Cerebellar cortex (tissue), 1 donor: ENCODE measurements at regions not wholly inside any gene's neighbourhood (a gene's known extent, or its start where the extent isn't known, plus 50 kb on each side); places are given as distances from the start of the nearest gene placed in this dataset.
"Not testable (repeated sequence)": the region's sequence is repeated elsewhere in the genome, so short reads cannot be mapped to it uniquely, and the experiment has no call there.

ENCODE experiments used
- DNase-seq: peaks from one replicate; pipeline ENCODE4 v3.0.0-alpha.2; 2015; ENCODE audit warnings: low spot score

DNA sequence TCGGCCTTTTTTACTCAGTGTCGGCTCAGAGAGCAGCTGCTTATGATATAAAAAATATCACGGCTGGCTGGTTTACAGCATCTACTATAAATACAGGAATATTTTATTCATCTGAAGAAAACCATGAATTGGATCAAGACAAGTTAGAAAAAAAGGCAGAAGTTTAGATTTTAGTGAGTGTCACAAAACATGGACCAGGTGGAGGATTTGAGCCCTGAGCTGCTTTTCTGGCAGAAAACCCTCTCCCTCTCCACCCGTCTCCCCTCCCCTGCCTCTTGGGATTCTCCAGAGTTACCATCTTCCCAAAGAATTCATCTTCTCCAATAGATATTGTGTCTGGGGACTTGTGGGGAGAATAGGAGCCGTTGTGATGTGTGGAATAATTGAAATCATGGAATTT lies 142.8 kb upstream of the RAI2 start:
- DNase-seq, result no peak

DNA sequence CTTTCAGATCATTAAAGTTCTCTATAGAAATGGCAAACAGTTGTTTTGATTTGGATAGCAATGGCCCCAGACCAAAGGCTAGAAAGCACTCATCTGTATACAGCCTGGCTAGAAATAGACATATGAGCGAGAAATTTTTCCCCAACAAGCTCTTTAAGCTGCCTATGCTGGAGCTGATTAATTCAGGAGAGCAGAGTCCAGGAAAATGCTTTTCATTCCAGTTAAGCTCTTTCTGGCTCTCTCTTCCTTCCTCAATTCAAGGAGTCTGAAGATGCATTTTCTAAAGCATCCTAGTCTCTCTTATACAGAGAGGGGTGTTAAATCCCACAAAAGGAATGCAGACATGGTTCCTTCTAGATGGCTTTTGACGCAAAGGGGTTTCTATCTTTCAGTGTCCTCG lies 141.7 kb upstream of the RAI2 start:
- no peak for DNase-seq

DNA sequence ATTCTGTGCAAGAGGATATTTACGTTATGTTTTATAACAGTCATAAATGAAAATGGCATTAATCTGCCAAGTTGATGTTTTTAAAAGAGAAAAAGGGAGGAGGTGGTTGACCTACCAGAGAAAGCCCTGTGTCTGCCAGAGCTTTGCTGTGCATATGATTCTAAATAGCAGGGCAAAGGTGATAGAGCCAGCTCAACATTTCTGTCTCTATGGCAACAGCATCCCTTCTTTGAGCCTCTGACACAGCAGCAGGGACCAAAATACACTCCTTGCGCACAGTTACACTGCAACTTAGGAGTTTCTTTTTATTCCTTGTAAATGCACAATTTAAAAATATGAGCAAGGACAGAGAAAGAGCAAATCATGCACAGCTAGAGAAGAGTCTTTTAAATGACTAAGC lies 133.3 kb upstream of the RAI2 start:
- DNase-seq, result no peak

DNA sequence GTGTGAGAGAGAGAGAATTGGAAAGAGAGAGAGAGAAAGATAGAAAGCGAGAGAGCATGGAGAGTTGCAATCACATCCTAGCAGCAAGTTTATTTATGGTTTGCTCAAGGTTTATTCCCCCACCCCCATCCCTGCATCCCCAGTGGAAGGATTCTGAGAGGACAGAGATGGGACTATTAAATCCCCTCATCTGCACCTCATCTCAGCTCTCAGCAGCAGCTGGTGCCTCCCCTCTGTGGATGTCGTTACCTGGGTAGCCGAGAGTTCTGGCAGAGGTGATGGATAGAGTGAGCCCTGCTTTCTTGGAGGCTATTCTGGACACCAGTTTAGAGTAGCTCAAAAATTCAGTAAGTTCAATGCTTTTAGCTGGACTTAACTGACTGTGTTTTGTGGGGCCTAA lies 132.0 kb upstream of the RAI2 start:
- no peak for DNase-seq

DNA sequence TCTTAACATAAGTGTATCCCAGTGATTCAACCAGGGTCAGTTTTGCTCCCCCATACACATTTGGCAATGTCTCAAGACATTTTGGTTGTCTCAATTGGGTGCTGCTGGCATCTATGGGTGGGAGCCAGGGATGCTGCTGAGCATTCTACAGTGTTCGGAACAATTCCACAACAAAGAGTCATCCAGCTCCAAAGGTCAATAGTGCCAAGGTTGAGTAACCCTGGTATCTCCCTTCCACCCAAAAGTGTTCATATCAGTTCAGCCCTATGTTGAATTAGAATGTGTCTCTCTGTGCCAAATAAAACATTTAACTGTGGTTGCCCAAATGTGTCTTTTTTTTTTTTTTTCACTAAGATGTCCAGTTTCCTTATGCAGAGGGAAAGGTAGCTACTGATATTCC lies 129.4 kb upstream of the RAI2 start:
- no peak for DNase-seq

DNA sequence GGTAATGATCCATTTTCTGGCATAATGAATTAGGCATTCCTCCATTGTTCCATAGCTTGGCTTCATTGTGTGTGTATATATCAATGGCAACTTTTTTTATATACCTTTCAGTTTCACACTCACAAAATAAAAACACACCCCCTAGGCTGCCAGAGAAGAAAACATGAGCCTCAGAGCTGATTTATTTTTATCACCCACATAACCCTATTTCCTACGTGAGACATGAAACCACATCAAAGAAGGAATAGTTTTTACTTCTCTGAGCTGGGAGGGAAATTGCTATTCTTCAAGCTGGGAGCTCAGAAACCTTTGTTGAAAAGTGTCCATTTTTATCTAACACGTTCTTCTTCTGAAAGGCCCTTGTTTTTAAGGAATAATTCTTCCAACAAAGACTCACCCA lies 126.7 kb upstream of the RAI2 start:
- DNase-seq, result no peak

DNA sequence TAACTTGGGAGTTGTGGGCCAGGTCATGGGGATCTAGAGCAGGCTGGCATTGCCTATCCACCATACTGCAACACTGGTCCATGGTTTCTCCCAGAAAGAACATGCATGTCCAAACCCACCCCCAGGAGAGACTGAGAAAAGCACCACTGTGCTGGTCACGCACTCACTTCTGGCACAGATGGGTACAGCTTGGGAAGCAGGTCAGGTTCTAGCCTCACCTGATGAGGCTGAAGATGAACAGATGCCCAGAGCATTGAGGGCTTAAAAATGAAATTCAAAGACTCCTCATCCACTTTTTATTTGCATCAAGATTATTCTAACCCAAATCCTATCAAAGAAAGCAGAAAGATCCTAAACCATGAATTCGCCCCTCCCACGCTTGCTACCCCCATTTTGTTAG lies 125.9 kb upstream of the RAI2 start:
- no peak for DNase-seq

DNA sequence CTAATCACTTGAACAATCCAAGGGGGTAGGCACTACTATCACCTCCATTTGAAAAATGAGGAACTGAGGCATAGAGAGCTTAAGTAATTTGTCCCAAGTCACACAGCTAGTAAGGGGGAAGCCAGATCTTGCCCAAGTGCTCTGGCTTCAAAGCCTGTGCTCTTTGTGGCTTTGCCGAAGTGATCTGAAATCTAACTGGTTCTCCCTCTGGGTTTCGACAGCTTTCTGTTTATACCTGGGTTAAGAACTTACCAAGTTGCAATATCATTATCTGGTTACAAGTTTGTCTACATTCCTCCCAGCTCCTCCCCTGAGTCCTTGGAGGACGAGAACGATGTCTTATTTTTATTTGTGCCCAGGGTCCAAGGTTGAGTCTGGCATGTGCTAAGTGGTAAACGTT lies 125.3 kb upstream of the RAI2 start:
- DNase-seq, result no peak

DNA sequence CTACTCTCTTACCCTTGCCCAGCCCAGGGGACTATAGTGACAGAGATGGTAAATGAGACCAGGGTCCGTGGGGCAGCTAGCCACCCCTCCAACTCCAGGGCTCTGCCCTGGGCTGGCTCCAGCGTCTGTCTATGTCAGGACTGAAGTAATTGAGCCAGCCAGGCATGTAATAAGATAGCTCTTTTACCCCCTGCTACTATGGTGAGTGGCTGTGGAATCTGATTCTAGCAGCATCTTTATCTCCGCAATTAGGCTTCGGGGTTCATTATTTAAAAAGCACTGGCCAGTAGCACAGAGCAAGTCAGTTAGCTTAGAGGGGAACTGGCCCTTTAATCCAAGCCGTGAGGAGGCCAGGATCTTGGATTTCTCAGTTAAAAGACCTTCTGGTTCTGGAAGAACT lies 123.3 kb upstream of the RAI2 start:
- DNase-seq, result no peak

DNA sequence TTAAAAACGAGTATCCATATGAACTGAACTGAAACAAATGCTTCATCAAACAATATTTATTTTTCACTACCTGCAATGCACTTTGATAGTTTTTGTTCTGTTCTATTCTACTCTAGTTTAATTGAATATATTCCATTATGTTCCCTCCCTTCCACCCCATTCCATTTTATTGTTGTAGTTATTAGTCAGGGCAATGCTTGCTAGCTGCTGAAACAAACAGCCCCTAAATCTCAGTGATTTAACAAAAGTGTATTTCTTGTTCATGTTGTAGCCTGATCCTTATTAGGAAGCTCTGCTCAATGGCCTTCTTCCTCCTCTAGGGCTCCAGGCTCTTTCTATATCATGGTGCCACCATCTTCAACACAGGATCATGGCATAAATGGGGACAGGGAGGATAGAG lies 122.3 kb upstream of the RAI2 start:
- no peak for DNase-seq

DNA sequence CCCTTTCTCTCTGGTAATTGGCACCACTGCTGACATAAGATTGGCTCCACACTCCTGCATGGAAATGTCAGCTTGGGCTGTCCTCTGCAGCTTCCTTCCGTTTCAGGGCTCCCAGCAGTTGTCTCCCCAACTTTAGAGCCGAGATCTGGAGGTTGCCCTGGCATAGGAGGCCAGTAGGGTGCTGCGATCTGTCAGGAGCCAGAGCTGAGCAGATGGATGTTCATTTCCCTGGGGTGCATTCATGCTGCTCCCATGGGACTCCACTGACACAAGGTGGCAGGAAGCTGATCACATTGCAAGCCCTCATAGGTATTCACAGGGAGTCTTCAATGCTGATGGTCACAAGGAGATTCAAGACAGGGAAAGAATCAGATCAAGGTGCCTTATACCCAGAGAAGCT lies 116.6 kb upstream of the RAI2 start:
- no peak for DNase-seq

DNA sequence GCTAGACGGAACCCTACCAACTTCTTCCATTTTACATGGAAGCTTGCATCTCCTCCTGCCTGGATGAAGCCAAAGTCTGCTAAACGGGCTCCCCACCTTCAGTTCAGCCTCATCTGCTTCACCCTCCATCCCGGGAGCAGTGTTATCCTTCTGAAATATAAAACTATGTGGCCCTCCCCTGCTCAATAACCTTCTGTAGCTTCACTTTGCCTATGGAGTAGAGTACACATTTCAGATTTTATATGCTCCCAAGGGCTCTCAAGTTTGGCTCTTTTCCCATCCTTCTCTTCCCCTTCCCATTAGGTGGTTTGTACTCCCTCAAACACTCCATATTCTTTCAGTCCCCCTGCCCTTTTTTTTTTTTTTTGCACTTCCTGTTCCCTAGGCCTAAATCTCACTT lies 115.9 kb upstream of the RAI2 start:
- DNase-seq, result no peak

DNA sequence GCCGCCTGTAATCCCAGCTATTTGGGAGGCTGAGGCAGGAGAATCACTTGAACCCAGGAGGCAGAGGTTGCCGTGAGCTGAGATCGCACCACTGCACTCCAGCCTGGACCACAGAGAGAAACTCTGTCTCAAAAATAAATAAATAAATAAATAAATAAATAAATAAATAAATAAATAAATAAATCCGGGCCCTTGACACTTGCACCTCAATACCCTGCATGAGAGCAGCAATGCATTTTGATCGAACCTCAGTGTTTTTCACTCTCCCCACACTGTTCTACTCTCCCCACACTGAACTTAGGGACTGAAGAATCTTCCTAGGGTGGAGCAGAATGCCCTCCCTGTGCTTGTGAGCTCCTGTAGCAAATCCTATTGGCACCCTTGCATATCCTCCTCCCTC lies 114.3 kb upstream of the RAI2 start:
- not testable (repeated sequence) for DNase-seq

DNA sequence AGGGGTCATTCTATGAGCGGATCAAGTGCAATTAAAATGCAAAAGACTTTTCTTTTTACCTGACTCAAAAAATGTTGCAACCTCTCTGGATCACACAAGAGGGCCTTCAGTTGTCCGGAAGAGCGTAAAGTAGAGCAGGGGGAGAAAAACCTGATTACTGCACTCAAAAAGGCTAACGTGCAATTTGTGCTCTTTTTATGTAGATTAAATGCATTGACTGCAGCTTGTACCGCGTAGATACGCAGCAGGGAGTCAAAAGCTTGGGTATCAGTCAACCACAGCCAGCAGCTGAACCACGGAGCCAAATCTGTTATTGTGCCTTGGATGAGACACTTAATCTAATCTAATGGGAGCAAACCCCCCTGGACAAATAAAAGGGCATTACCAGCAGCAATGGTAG lies 107.3 kb upstream of the RAI2 start:
- DNase-seq, result no peak

DNA sequence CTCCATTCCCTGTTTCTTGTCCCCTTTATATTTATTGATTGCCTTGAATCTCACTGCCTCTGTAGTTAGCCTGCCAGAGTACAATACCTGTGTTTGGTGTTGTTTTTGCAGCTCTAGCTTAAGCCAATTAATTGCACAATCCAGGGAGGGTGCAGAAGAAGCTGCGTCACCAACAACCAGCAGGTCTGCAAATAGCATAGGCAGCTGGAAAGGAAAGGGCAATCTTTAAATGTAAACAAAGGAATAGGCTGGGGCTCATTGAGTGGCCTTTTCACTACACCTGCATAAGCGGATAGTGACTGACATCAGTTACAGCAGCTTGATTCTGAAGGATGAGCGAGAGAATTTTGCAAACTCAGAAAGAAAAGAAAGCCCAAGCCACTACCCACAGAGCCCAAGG lies 106.8 kb upstream of the RAI2 start:
- DNase-seq, result no peak

DNA sequence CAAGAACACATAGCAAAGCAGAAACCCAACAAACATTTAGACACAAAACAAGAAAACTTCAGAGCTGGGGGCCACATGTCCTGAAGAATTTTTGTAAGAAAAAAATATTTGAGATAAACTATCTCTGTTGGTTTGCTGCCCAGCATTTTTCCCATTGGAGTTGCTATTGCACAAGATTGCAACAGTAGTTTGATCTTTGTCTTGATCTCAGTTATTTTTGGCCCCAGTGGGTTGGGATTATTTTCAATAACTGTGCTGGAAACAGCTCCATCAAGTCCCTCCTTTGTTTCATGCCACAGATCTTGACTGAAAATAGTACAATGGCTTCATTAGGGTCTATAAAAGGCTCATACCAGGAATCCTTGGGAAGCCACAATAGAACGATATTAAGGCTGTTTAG lies 103.8 kb upstream of the RAI2 start:
- no peak for DNase-seq

DNA sequence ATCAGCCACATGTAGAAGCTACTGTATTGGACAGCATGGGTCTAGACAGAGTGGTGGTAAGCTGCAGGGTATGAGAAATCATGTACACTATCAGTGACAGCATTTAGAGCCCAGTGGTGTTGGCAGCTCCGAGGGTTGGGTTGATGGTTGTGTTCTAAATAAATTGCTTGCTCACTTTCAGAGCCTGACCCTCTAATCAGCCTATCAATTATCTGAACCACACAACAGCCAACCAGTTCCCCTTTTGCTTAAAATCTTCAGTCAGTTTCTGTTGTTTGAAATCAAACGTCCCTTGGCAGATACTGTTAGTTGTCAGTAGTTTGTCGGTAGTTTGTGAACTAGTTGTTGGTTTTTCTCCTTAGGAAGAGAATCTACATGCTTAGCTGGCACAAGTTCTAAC lies 99.8 kb upstream of the RAI2 start:
- DNase-seq, result no peak

DNA sequence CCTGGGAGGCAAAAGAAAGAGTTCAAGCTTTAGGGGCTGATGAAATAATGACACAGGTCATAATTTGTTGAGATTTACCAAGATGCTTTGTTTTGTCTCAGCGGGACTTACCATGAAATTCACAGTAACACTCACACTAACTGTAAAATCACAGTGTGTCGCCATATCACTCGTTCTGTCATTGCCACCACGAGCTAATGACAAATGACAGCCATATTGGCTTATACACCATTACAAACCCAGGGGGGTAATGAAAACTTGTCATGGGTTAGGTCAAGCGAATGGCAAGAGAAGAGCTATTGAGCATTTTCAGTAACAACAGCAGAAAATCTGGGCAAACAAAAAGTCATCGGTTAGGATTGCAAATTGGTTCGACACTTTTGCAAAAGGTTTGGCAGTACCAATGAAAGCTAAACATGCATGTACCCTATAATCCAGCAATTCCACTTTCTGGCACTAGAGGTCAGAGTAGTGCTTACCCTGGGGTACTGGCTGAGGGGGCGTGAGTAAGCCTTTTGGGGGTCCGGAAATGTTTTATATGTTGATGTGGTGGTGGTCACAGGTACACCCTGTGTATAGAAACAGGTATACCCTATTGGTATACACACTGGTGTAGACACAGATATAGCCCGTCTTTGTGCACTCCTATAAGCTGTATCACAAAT lies 83.9 kb upstream of the RAI2 start:
- DNase-seq, result no peak

DNA sequence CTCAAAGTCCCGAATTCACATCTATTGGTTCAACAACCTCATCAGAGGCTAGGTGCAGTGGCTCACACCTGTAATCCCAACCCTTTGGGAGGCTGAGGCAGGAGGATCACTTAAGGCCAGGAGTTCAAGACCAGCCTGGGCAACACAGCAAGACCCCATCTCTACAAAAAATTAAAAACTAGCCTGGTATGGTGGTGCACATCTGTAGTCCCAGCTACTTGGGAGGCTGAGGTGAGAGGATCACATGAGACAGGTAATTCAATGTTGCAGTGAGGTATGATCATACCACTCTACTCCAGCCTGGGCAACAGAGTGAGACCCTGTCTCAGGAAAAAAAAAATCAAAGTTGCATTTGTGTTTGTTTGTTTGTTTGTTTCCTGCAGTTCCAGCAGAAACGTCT lies 80.1 kb upstream of the RAI2 start:
- DNase-seq, result not testable (repeated sequence)

DNA sequence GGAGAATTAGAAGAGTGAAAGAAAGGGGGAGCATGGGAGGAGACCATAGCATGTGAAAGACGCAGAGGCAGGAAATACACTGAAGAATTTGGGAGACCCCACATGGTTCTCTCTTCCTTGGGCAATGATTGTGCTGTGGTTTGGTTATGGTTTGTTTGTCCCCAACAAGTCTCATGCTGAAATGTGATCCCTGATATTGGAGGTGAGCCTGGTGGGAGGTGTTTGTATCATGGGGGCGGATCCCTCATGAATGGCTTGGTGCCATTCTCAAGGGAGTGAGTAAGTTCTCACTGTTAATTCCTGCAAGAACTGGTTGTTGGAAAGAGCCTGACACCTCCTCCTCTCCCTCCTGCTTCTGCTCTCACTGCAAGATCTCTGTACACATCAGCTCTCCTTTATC lies 78.6 kb upstream of the RAI2 start:
- DNase-seq, result no peak

DNA sequence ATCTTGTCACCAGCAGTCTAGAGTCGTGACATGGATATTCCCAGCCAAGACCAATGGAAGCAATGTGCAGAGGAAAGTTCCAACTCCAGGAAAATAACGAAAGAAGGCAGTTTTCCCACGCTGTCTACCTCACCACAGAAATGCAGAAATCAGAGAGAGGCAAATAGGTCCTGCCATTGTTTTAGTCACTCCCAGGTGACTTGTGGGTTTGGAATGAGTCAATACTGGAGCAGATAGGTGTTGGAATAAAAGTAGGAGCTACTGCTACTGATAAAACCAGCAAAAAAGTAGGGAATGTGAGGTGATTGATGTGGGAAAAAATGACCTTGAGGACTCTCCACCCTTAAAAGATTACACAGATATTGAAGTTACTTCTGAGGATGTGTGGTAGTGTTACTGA lies 72.8 kb upstream of the RAI2 start:
- DNase-seq, result no peak

DNA sequence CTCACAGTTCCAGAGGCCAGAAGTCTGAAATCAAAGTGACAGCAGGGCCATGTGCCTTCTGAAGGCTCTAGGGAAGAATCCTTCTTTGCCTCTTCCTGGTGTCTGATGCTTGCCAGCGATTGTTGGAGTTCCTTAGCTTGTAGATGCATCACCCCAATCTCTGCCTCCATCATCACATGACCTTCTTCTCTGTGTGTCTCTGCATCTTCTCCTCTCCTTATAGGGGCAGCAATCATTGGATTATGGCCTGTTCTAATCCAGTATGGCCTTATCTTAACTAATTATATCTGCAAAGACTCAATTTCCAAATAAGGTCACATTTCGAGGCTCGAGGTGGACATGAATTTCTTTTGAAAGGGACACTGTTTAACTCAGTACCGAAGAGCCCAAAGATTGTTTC lies 71.7 kb upstream of the RAI2 start:
- DNase-seq, result no peak

DNA sequence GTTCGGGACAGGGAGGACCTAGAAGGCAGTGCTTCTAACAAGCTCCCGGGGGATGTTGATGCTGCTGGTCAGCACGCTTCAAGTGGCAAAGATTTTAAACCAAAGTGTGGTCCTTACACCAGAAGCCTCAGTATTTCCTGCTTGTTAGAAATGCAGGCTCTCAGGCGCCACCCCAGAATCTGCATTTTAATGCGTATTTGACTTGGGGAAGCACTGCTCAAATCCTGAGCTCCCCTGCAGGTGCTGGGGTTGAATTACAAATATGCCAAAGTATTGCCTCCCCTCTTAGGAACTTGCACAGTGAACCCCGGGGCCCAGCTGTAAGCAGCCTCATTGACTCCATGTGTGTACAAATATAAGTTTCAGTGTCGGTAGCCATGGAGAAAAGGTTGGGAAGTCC lies 70.8 kb upstream of the RAI2 start:
- DNase-seq, result no peak

DNA sequence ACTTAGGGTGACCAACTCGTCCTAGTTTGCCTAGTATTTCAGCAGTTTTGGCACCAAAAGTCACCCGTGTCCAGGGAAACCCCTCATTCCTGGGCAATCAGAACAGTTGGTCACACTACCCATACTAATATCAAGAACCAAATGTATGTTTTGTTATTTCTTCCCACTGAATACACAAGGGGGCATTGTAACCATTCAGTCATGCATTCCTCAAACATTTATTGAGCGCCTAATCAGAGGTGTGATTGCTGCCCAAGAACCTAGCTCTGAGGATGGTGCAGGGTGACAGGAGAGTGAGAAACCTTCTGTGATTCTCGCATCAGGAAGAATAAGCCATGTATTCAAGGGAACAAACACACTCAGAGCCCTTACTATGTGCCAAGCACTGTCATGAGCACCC lies 69.8 kb upstream of the RAI2 start:
- DNase-seq, result no peak

DNA sequence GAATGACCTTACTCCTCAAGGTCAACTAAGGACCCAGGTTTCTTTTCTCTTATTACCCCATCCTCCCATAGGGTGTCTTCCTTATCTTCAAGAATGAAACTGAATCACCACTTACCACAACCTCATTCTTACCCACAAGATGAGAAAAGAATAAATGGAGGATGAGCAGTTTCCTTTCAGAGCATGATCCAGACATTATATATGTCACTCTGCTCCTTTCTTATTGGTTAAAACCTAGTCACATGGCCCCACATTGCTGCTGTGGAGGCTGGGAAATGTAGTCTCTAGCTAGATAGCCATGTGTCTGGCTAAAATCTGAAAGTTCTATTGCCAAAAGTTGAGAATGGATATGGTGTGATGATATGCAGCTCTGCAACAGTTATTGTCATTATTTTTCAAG lies 62.4 kb upstream of the RAI2 start:
- DNase-seq, result no peak
